GM12874 (cell line): ENCODE measurements at regions not wholly inside any gene's neighbourhood (a gene's known extent, or its start where the extent isn't known, plus 50 kb on each side); places are given as distances from the start of the nearest gene placed in this dataset.

ENCODE experiments used
- TF ChIP-seq, protein P1 (sequence below): IDR thresholded peaks from 2 replicates; pipeline ENCODE4 v1.5.1; 2011; ENCODE audit warnings: low read depth, mild to moderate bottlenecking, control low read depth, low read length, moderate library complexity; ENCODE audit not compliant: insufficient read depth

DNA sequence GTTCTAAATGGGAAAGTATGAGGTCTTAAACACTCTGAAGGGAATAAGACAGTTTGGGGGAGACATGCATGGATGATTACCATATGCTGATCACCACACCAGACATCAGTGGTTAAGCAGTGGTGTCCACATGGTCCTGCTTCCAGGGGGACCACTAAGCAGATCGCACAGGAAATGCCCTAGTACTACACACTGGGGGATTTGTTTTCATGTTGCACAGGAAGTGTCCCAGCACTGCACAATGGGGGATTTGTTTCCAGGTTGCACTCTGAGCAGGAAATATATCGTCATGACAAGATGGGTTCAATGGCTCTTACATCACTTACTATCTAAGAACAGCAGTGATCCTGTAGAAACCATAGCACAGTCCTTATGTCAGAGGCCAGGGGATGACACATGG lies 245.5 kb downstream of the BCL11B start:
- TF ChIP-seq, protein P1, sequence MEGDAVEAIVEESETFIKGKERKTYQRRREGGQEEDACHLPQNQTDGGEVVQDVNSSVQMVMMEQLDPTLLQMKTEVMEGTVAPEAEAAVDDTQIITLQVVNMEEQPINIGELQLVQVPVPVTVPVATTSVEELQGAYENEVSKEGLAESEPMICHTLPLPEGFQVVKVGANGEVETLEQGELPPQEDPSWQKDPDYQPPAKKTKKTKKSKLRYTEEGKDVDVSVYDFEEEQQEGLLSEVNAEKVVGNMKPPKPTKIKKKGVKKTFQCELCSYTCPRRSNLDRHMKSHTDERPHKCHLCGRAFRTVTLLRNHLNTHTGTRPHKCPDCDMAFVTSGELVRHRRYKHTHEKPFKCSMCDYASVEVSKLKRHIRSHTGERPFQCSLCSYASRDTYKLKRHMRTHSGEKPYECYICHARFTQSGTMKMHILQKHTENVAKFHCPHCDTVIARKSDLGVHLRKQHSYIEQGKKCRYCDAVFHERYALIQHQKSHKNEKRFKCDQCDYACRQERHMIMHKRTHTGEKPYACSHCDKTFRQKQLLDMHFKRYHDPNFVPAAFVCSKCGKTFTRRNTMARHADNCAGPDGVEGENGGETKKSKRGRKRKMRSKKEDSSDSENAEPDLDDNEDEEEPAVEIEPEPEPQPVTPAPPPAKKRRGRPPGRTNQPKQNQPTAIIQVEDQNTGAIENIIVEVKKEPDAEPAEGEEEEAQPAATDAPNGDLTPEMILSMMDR, result no peak

DNA sequence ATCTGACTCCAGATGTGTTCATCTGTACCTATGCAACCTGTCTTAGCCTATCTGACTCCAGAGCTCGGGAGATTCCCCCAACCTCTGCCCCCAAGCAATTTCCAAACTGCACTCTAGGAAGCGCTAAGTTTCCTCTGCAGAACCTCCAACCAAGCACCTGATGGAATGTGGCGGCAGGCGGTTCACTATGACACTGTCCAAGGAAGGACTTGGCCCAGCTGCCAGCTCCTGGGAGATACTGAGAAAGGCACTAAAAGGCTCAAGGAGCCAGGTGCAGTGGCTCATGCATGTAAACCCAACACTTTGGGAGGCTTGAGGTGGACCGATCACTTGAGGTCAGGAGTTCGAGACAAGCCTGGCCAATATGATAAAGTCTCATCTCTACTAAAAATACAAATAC lies 244.0 kb downstream of the BCL11B start:
- TF ChIP-seq, protein P1, result no peak

DNA sequence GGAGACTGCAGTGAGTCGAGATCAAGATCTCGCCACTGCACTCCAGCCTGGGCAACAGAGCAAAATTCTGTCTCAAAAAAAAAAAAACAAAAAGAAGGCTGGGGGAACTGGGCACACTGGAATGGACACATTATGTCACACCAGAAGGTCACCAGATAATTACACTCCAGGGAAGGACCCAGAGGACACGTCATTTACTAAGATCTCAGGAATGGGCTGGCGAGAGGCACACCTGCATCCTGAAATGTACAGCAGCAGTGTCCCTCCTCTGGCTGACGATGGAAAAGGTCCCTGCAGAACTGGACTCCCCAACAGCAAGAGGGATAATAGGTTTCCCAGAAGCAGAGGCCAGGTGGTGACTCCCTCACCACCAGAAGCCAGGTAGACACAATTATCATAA lies 243.5 kb downstream of the BCL11B start:
- TF ChIP-seq, protein P1, result no peak

DNA sequence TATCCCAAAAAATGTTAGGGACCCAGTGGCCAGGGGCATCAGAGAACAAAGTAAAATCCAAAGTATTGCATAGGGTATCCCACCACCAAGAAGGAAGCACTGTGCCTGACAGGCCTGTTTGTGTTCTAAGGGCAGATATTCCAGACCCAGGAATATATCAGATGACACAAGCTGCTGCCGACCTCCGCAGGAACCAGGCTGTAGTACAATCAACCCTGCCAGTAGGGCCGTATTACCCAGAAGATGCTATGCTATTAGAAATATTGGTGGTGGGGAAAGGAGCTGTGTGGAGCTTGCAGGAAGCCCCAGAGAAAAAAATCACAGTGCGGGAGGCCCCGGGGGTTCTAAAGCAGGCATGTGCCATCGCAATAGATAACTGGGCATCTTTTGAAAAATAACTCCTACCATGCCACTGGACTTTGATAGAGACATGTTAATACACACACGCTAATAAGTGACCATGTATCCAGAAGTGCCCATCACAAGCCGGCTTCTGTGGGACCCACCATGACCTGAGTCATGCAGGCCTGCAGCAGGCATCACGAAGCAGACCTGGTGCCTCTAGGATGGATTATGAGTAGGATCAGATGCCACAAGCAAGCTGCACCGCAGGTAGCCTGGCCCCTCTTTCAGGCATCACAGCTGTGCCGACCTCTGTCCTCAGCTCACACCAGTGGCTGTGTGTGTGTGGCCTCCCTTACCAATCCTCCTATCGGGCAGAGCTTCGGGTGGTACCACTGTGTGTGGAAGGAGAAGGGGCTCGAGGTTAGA lies 242.7 kb downstream of the BCL11B start:
- TF ChIP-seq, protein P1, result no peak

DNA sequence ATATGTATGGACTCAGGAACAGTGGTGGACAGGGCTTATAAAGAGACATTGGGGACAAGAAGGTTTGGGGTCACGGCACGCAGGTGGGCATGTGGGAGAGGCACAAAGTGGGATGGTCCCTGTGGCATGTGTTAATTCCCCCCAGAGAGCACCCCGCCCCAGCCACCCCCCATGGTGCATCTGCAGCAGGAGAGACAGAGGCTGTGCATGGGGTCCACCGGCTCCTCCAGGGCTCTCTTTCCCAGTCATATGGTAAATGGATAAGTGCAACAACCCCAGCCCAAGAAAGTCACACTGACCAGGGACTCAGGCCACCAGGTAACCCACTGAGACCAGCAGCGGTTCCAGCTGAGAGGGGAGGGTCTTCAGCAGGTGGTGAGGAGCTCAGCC lies 242.1 kb downstream of the BCL11B start:
- TF ChIP-seq, protein P1, result no peak

DNA sequence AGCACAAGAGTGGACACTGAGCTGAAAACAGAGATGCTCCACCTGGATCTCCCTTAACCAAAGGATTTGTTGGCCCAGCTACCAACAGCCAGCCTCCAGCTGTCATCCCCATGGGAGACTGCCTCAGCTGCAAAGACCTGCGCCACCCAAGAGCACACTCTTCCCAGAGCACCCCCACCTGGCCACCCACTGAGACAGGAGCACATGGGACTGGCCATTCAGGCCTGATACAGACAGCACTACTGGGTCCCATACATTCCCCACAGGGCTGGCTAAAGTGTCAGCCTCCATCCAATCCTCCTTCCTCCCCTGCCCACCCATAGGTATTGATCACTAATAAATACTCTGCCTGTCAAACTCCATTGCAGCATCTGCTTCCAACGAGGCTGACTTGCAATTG lies 241.5 kb downstream of the BCL11B start:
- TF ChIP-seq, protein P1, result no peak

DNA sequence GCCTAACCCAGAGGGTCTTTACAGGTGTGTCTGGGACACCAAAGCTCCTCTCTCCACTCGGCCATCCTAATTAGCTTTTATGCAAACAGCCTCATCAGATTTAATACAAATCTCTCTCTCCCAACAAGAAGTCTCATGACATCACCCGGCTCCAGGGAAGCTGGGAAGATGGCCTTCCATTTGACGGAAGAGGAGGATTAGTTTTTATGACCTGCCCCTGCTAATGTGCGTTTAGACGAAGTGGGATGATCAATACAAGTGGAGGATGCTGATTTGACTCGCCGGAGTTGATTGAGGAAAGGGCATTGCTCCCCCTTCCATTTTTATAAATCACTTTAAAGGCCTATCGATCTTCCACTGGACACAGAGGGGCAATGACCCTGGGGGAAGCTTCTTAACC lies 239.2 kb downstream of the BCL11B start:
- TF ChIP-seq, protein P1, result no peak

DNA sequence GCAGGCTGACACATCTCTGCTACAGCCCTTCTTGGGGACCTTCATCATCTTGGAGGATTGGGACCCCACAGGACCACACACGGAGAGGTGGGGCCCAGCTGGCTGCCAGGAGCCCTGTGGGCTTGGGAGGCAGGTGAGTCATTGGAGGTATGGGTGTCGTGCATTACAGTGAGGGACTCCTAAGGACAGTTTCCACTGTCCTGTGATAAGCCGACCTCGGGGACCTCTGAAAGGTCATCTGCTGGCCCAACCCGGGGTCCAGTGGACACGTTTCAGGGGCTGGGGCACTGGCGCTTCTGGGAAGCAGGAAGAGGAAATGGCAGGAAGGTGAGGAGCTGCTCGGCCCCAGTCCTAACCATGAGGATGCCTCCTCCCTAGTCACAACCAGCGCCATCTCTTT lies 238.0 kb downstream of the BCL11B start:
- TF ChIP-seq, protein P1, result no peak
